IPS-15b (cell line): ENCODE measurements at regions not wholly inside any gene's neighbourhood (a gene's known extent, or its start where the extent isn't known, plus 50 kb on each side); places are given as distances from the start of the nearest gene placed in this dataset.
"Not testable (repeated sequence)": the region's sequence is repeated elsewhere in the genome, so short reads cannot be mapped to it uniquely, and the experiment has no call there.

ENCODE experiments used
- H3K27me3 ChIP-seq: one replicate; pipeline ENCODE4 v1.6.1; 2013; ENCODE audit warnings: low read length; ENCODE audit not compliant: control insufficient read depth, insufficient read depth
- H3K36me3 ChIP-seq: one replicate; pipeline ENCODE4 v1.6.1; 2013; ENCODE audit warnings: low read length; ENCODE audit not compliant: control insufficient read depth, insufficient read depth
- H3K4me1 ChIP-seq: one replicate; pipeline ENCODE4 v1.6.1; 2013; ENCODE audit warnings: mild to moderate bottlenecking, low read length; ENCODE audit not compliant: control insufficient read depth, insufficient read depth
- H3K4me3 ChIP-seq: one replicate; pipeline ENCODE4 v1.5.1; 2013; ENCODE audit warnings: low read depth, low read length
- H3K9ac ChIP-seq: one replicate; pipeline ENCODE4 v1.6.1; 2013; ENCODE audit warnings: low read depth, mild to moderate bottlenecking, low read length
- H3K9me3 ChIP-seq: one replicate; pipeline ENCODE4 v1.6.1; 2013; ENCODE audit warnings: mild to moderate bottlenecking, low read length; ENCODE audit not compliant: control insufficient read depth, insufficient read depth

GRCh38 chr9:78407636-78408312 is 110.8 kb downstream of the PSAT1 start:
- no peaks in the 10 kb centered on the region for H3K9me3 ChIP-seq
- H3K9ac ChIP-seq = no peak overlapping the region
- H3K4me3 ChIP-seq = no peak overlapping the region
- peaks cover 9% of the 10 kb centered on the region for H3K4me1 ChIP-seq
- no peaks in the 10 kb centered on the region for H3K36me3 ChIP-seq
- H3K27me3 ChIP-seq = no peaks in the 10 kb centered on the region

DNA sequence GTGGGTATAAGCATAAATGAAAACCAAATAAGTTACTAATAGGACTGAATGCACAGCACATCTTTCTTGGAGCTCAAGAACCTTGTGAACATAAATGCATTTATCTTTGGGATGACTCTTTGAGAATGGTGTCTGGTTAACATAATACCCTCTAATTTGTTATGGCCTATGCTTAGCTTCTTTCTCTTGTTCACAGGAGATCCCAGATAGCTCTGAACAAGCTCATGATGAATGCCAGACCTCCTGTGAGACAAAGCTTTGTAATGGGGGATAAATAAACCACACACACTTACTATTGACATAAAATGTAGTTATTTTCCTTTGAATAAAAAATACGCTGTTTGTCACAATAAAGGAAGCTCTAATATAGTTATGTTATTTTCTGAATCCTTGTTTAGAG is 111.5 kb downstream of the PSAT1 start:
- Histone ChIP-seq H3K27me3 (no peaks in the 10 kb centered on the region), H3K9ac (no peak overlapping the region), H3K4me3 (no peak overlapping the region), H3K4me1 (peaks cover 9% of the 10 kb centered on the region), H3K9me3 (no peaks in the 10 kb centered on the region), H3K36me3 (no peaks in the 10 kb centered on the region)

- not testable (repeated sequence) for H3K4me1 ChIP-seq, H3K4me3 ChIP-seq, H3K36me3 ChIP-seq, H3K27me3 ChIP-seq, H3K9ac ChIP-seq, H3K9me3 ChIP-seq
Observed at GRCh38 chr9:78409928-78410510, 113.1 kb downstream of the PSAT1 start.

DNA sequence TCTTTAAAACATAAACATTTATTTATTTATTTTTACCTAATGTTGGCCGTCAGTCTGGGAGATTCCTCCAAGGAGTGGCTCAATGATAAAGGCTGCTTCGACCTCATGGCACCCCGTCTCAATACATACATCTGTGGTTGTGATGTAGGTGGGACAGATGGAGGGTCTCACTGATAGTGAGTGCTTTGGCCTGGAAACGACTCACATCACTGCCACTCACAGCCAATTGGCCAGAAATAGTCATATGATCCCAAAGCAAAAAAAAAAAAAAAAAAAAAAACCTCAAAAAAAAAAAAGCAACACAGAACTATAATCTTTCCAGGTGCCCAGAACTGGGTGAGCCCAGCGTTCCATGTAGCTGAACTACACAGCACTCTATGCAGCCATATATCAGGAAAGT is 125.4 kb downstream of the PSAT1 start:
- H3K9ac ChIP-seq = no peak overlapping the region

GRCh38 chr9:78424299-78424698 is 127.4 kb downstream of the PSAT1 start:
- H3K4me3 ChIP-seq = no peak overlapping the region
- peaks cover 3% of the 10 kb centered on the region for H3K9me3 ChIP-seq
- no peaks in the 10 kb centered on the region for H3K27me3 ChIP-seq
- no peak overlapping the region for H3K9ac ChIP-seq
- no peaks in the 10 kb centered on the region for H3K36me3 ChIP-seq
- H3K4me1 ChIP-seq = no peaks in the 10 kb centered on the region

More for the DNA sequence above, 125.4 kb downstream of the PSAT1 start:
- Histone ChIP-seq H3K9me3 (no peaks in the 10 kb centered on the region), H3K4me3 (no peak overlapping the region), H3K4me1 (no peaks in the 10 kb centered on the region), H3K27me3 (no peaks in the 10 kb centered on the region), H3K36me3 (no peaks in the 10 kb centered on the region)

- H3K9ac ChIP-seq = no peak overlapping the region
- no peaks in the 10 kb centered on the region for H3K36me3 ChIP-seq
- peaks cover 3% of the 10 kb centered on the region for H3K9me3 ChIP-seq
- no peaks in the 10 kb centered on the region for H3K27me3 ChIP-seq
- H3K4me1 ChIP-seq = no peaks in the 10 kb centered on the region
- H3K4me3 ChIP-seq = no peak overlapping the region
Observed at GRCh38 chr9:78428640-78429039, 131.7 kb downstream of the PSAT1 start.

GRCh38 chr9:78430387-78430786 is 133.5 kb downstream of the PSAT1 start:
- Histone ChIP-seq H3K9me3 (peaks cover 3% of the 10 kb centered on the region), H3K9ac (no peak overlapping the region), H3K36me3 (no peaks in the 10 kb centered on the region), H3K4me3 (no peak overlapping the region), H3K4me1 (no peaks in the 10 kb centered on the region), H3K27me3 (no peaks in the 10 kb centered on the region)

DNA sequence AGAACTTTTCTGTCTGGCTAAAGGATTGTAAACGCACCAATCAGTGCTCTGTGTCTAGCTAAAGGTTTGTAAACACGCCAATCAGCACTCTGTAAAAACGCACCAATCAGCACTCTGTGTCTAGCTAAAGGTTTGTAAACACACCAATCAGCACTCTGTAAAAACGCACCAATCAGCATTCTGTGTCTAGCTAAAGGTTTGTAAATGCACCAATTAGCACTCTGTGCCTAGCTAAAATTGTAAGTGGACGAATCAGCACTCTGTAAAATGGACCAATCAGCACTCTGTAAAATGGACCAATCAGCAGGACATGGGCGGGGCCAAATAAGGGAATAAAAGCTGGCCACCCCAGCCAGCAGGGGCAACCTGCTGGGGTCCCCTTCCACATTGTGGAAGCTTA is 134.1 kb downstream of the PSAT1 start:
- not testable (repeated sequence) for H3K4me1 ChIP-seq, H3K27me3 ChIP-seq, H3K4me3 ChIP-seq, H3K9ac ChIP-seq, H3K36me3 ChIP-seq, H3K9me3 ChIP-seq

DNA sequence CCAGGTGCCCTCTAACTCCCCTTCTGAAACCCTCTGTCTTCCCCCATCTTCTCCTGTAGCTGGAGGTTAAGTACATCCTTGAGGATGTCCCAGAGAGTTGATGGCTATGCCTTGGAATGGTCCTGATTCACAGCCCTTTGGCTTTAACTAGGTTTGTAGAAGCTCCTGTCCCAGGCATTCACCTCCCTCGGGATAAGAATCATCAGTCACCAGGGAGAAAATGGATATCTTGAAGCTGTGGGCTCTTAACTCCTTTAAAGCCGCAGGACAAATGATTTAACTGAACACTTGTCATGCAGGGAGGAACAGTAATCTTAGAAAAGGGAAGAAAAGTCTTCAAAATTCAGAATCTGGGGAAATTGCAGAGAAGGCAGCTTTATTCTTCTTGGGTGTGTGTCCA is 139.9 kb downstream of the PSAT1 start:
- no peak overlapping the region for H3K9ac ChIP-seq
- H3K36me3 ChIP-seq = no peaks in the 10 kb centered on the region
- no peak overlapping the region for H3K4me3 ChIP-seq
- H3K4me1 ChIP-seq = peaks cover 14% of the 10 kb centered on the region
- no peaks in the 10 kb centered on the region for H3K27me3 ChIP-seq
- no peaks in the 10 kb centered on the region for H3K9me3 ChIP-seq

- Histone ChIP-seq H3K9ac (no peak overlapping the region), H3K9me3 (no peaks in the 10 kb centered on the region), H3K36me3 (no peaks in the 10 kb centered on the region), H3K4me3 (no peak overlapping the region), H3K4me1 (peaks cover 14% of the 10 kb centered on the region), H3K27me3 (no peaks in the 10 kb centered on the region)
Observed at GRCh38 chr9:78437296-78437695, 140.4 kb downstream of the PSAT1 start.

DNA sequence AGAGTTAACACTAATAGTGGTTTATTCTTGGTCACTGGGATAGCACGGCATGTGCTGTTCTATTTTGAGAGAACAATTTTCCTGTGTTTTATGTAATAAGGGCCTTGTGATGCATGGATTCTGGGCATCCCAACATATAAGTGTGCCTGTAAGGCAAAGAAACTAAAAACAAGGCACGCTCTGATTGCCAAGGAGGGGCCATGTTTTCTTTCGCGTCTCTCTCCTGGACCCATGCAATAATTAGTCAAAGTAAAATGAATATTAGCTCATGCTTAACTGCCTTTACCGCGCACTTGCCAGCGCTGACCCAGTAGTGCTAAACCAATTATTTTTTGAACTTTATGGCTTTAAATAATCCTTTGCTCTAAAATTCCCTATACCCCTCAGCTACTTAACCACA is 140.9 kb downstream of the PSAT1 start:
- no peaks in the 10 kb centered on the region for H3K27me3 ChIP-seq
- no peak overlapping the region for H3K4me3 ChIP-seq
- H3K9ac ChIP-seq = no peak overlapping the region
- no peaks in the 10 kb centered on the region for H3K9me3 ChIP-seq
- H3K36me3 ChIP-seq = no peaks in the 10 kb centered on the region
- peaks cover 14% of the 10 kb centered on the region for H3K4me1 ChIP-seq

GRCh38 chr9:78438211-78438610 is 141.3 kb downstream of the PSAT1 start:
- no peaks in the 10 kb centered on the region for H3K9me3 ChIP-seq
- H3K9ac ChIP-seq = no peak overlapping the region
- no peaks in the 10 kb centered on the region for H3K27me3 ChIP-seq
- no peak overlapping the region for H3K4me3 ChIP-seq
- H3K36me3 ChIP-seq = no peaks in the 10 kb centered on the region
- peaks cover 14% of the 10 kb centered on the region for H3K4me1 ChIP-seq
